Kidney (tissue), 13 donors: ENCODE measurements at regions not wholly inside any gene's neighbourhood (a gene's known extent, or its start where the extent isn't known, plus 50 kb on each side); places are given as distances from the start of the nearest gene placed in this dataset.

ENCODE experiments used
- DNase-seq, 5 donors: peaks; one replicate each; pipeline ENCODE4 v3.0.0-alpha.2; 2013 to 2020
- FAIRE-seq: peaks from 2 replicates; lab custom pipeline; 2012; peaks lifted over from hg19 to GRCh38; lab: Jason Lieb, UNC
- H3K27ac ChIP-seq, 2 donors: one replicate each; pipeline ENCODE4 v1.7.0; 2013; ENCODE audit warnings: low read depth in 2 of 2, low read length in 2 of 2, inconsistent platforms in 1 of 2
- H3K27me3 ChIP-seq: one replicate; pipeline ENCODE4 v1.7.1; 2013; ENCODE audit warnings: low read length, inconsistent platforms; ENCODE audit not compliant: control insufficient read depth, insufficient read depth
- H3K36me3 ChIP-seq, 3 donors: one replicate each; pipeline versions ENCODE4 v1.7.0 to v1.7.1; 2013; ENCODE audit warnings: low read length in 3 of 3, control low read depth in 1 of 3, inconsistent platforms in 1 of 3; ENCODE audit not compliant: insufficient read depth in 3 of 3, control insufficient read depth in 2 of 3
- H3K4me1 ChIP-seq, 3 donors: one replicate each; pipeline versions ENCODE4 v1.7.0 to v1.7.1; 2013; ENCODE audit warnings: low read length in 3 of 3, inconsistent platforms in 1 of 3, low read depth in 1 of 3; ENCODE audit not compliant: control insufficient read depth in 2 of 3, insufficient read depth in 2 of 3
- H3K4me3 ChIP-seq, 3 donors: one replicate each; pipeline versions ENCODE4 v1.7.0 to v1.8.1; 2013; ENCODE audit warnings: low read length in 3 of 3, control low read depth in 1 of 3, inconsistent platforms in 1 of 3
- H3K9ac ChIP-seq, 3 donors: one replicate each; pipeline versions ENCODE4 v1.7.0 to v1.7.1; 2013; ENCODE audit warnings: low read length in 3 of 3, control low read depth in 1 of 3, inconsistent platforms in 1 of 3
- H3K9me3 ChIP-seq, 3 donors: one replicate each; pipeline versions ENCODE4 v1.7.0 to v1.7.1; 2013; ENCODE audit warnings: low read length in 3 of 3, control low read depth in 1 of 3, inconsistent platforms in 1 of 3; ENCODE audit not compliant: control insufficient read depth in 2 of 3, insufficient read depth in 1 of 3
- intact Hi-C: fragments of 100-400 bp; cut with DNase I; formaldehyde crosslinking; loops from one replicate; pipeline ENCODE4 v1.11.1; 2022
- TF ChIP-seq, protein P1 (sequence below): IDR thresholded peaks from 3 replicates; pipeline ENCODE4 v1.5.1; 2012; ENCODE audit warnings: mild to moderate bottlenecking, moderate library complexity, borderline replicate concordance; ENCODE audit not compliant: insufficient read depth; ENCODE audit errors: extremely low read depth
- donor health status: control.
- donor health status: control.
- donor health status: control.
- donor health status: control.
- donor health status: control.
- donor health status: DM: yes; HTN: yes; CAD: no.
- donor health status: Normal renal cell carcinoma (clear cell type).

DNA sequence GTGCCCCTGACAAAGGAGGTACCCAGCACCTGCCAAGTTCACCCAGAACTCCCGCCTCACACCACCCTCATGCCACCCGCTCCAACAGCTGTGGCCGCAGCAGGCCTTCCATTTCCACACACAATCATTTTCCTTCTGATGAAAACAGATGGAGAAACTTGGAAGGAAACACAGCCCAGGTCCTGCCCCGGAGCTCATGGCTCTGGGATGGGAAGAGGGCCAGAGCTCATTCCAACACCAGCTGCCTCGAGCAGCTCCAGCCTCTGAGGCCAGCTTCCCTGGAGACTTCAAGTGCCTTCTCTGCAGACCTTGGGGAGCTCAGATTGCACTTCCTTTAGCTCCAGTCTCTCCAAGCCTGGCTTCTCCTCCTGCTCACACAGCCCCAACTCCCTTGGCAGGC is 55.1 kb upstream of the CMKLR1 start:
- TF ChIP-seq, protein P1, sequence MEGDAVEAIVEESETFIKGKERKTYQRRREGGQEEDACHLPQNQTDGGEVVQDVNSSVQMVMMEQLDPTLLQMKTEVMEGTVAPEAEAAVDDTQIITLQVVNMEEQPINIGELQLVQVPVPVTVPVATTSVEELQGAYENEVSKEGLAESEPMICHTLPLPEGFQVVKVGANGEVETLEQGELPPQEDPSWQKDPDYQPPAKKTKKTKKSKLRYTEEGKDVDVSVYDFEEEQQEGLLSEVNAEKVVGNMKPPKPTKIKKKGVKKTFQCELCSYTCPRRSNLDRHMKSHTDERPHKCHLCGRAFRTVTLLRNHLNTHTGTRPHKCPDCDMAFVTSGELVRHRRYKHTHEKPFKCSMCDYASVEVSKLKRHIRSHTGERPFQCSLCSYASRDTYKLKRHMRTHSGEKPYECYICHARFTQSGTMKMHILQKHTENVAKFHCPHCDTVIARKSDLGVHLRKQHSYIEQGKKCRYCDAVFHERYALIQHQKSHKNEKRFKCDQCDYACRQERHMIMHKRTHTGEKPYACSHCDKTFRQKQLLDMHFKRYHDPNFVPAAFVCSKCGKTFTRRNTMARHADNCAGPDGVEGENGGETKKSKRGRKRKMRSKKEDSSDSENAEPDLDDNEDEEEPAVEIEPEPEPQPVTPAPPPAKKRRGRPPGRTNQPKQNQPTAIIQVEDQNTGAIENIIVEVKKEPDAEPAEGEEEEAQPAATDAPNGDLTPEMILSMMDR = no peak
- no peaks in the 10 kb centered on the region for H3K4me1 ChIP-seq
- H3K9ac ChIP-seq = no peak overlapping the region
- intact Hi-C loops = no loop called here
- peak in 3 of 5 donors; percentile 30 to 81 (median 64) for DNase-seq
- H3K9me3 ChIP-seq = no peaks in the 10 kb centered on the region
- H3K27ac ChIP-seq = no peak overlapping the region
- no peaks in the 10 kb centered on the region for H3K27me3 ChIP-seq
- H3K36me3 ChIP-seq = no peaks in the 10 kb centered on the region
- no peak for FAIRE-seq
- H3K4me3 ChIP-seq = no peak overlapping the region

DNA sequence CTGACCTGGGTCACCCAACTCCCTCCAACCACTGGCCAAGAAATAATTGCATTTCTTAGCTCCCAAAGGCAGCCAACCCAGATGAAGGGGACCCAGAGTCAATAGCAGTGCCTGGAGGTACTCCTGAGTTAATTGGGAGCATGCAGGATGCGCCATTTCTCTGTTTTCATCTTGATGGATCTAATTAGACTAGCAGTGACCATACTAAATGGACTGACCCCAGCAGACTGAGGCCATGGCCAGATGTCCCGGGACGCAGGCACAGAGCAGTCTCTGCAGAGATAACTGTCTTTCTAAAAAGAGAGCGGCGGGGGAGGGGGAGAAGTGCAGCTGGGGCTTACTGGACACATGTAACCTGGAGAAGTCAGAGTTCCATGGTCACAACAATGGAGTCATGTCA is 53.2 kb upstream of the CMKLR1 start:
- intact Hi-C loops = no loop called here
- no peak for FAIRE-seq

DNA sequence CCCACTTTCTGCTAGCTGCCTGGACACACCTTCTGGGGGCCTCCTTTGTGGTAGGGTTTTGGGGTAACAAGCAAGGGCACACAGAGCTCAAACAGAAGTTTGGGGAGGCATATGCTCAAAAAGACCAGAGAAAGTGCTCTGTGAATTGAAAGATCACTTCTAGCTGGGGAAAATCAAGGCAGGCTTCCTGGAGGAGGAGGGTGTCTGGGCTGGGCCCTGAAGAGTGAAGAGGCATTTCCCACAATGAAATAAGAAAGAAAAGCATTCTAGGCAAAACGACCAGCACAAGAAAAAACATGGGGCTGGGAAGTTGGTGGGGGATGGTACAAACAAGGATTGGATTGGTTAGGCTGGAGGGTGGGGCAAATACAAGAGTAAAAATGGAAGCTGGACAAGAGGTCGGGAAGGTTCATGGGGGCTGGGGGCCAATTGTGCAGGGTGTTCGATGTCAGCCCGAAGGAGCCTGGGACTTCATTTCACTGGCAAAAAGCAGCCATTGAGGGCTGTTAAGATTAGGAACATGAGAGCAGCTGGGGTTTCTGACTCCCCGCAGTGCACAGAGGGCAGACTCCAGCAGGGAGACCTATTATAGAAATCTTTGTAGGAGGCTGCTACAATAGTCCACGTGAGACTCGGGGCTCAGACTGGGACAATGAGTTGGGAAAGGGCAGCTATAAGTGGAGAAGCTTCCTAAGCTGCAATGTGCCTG is 51.5 kb upstream of the CMKLR1 start:
- H3K27ac ChIP-seq = no peak overlapping the region
- no peak for FAIRE-seq
- no peak overlapping the region for H3K9ac ChIP-seq
- H3K27me3 ChIP-seq = no peaks in the 10 kb centered on the region
- H3K4me3 ChIP-seq = no peak overlapping the region
- TF ChIP-seq, protein P1 = no peak
- H3K4me1 ChIP-seq = no peaks in the 10 kb centered on the region
- no peaks in the 10 kb centered on the region for H3K36me3 ChIP-seq
- H3K9me3 ChIP-seq = no peaks in the 10 kb centered on the region
- no peak for DNase-seq
- intact Hi-C loops = no loop called here

More for the DNA sequence above, 53.2 kb upstream of the CMKLR1 start:
- no peaks in the 10 kb centered on the region for H3K4me1 ChIP-seq
- DNase-seq = no peak
- H3K9me3 ChIP-seq = no peaks in the 10 kb centered on the region
- TF ChIP-seq, protein P1 = no peak
- H3K9ac ChIP-seq = no peak overlapping the region
- no peak overlapping the region for H3K4me3 ChIP-seq
- no peak overlapping the region for H3K27ac ChIP-seq
- no peaks in the 10 kb centered on the region for H3K36me3 ChIP-seq
- no peaks in the 10 kb centered on the region for H3K27me3 ChIP-seq
